GM18505 (cell line): ENCODE measurements at regions not wholly inside any gene's neighbourhood (a gene's known extent, or its start where the extent isn't known, plus 50 kb on each side); places are given as distances from the start of the nearest gene placed in this dataset.

Source experiments
- ATAC-seq: cut with Tn5 transposase; IDR thresholded peaks from one replicate; pipeline ENCODE4 v1.9.1; 2021; ENCODE audit not compliant: unreplicated experiment
- POLR2A ChIP-seq: IDR thresholded peaks from 4 replicates; pipeline ENCODE4 v1.6.1; 2011; ENCODE audit warnings: borderline replicate concordance; ENCODE audit not compliant: insufficient read depth, insufficient read length; ENCODE audit errors: extremely low read depth

- no peak for TF ChIP-seq POLR2A
- no peak for ATAC-seq
Measured at GRCh38 chr12:30874455-30875321, 51.9 kb upstream of the TSPAN11 start.

- ATAC-seq = no peak
- TF ChIP-seq POLR2A = no peak
Measured at GRCh38 chr12:30870491-30871265, 55.9 kb upstream of the TSPAN11 start.

- no peak for TF ChIP-seq POLR2A
- ATAC-seq = no peak
Measured at GRCh38 chr12:30867415-30867814, 59.1 kb upstream of the TSPAN11 start.

GRCh38 chr12:30866256-30866655 is 60.3 kb upstream of the TSPAN11 start:
- no peak for ATAC-seq

GRCh38 chr12:30863839-30864238 is 62.7 kb upstream of the TSPAN11 start:
- TF ChIP-seq POLR2A = no peak
- no peak for ATAC-seq

More at GRCh38 chr12:30866256-30866655, 60.3 kb upstream of the TSPAN11 start:
- no peak for TF ChIP-seq POLR2A

- ATAC-seq = no peak
- no peak for TF ChIP-seq POLR2A
Measured at GRCh38 chr12:30862486-30862885, 64.1 kb upstream of the TSPAN11 start.

GRCh38 chr12:30859226-30859625 is 67.3 kb upstream of the TSPAN11 start:
- no peak for TF ChIP-seq POLR2A
- ATAC-seq = no peak

- ATAC-seq = no peak
- no peak for TF ChIP-seq POLR2A
Measured at GRCh38 chr12:30858471-30858870, 68.1 kb upstream of the TSPAN11 start.

- TF ChIP-seq POLR2A = no peak
- ATAC-seq = no peak
Measured at GRCh38 chr12:30853561-30854133, 72.9 kb upstream of the TSPAN11 start.

GRCh38 chr12:30850684-30851083 is 75.9 kb upstream of the TSPAN11 start:
- no peak for TF ChIP-seq POLR2A
- ATAC-seq = no peak

GRCh38 chr12:30847259-30847658 is 79.3 kb upstream of the TSPAN11 start:
- TF ChIP-seq POLR2A = no peak
- ATAC-seq = no peak

GRCh38 chr12:30846776-30847175 is 79.8 kb upstream of the TSPAN11 start:
- TF ChIP-seq POLR2A = no peak
- ATAC-seq = no peak

- no peak for TF ChIP-seq POLR2A
- ATAC-seq = no peak
Measured at GRCh38 chr12:30845676-30846075, 80.9 kb upstream of the TSPAN11 start.
